ENCODE measurements at regions not wholly inside any gene's neighbourhood (a gene's known extent, or its start where the extent isn't known, plus 50 kb on each side); places are given as distances from the start of the nearest gene placed in this dataset.

- ATAC-seq (no peak), DNase-seq (no peak)
- no peaks in the 10 kb centered on the region for H3K4me1 Mint-ChIP-seq (ENCODE audit: low read depth)
- H3K4me3 Mint-ChIP-seq, result no peak overlapping the region
- H3K36me3 Mint-ChIP-seq (ENCODE audit: insufficient read depth), result no peaks in the 10 kb centered on the region
- peaks cover 9% of the 10 kb centered on the region for H3K27me3 Mint-ChIP-seq (ENCODE audit: low read depth)
- H3K9me3 Mint-ChIP-seq, result no peaks in the 10 kb centered on the region
These were observed 58.5 kb downstream of the MAIP1 start for GRCh38 chr2:200013906-200014305.

DNA sequence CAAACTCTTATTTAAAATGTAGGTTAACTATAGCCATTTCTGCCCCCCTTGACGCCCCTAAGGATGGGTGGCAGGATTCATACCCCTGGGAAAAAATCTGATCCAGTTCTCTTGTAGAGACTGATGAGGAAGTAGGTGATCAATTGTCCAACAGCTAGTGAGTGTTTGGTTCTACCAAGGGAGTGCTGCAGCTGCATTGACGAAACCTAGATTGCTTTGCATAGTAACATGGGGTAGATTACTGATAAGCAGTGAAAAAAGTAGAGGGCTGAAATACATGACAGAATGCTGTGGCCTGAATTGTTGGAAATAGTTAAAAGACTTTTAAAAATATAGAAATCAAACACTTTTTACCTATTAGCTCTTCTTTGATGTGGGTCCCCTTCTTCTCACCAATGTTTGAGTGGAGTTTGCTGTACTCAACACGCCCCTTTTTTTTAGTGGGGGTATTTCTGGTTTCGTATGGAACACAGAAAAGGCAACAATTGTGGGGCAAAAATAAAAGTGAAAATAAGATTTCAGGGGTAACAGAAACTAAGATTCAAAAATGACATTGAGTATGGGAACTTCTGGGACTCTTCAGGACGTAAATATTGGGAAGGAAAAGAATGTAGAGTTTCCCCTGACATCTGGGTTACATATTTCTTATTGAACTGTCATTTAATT is 66.2 kb downstream of the MAIP1 start:
- peaks cover 21% of the 10 kb centered on the region for H3K27me3 Mint-ChIP-seq (ENCODE audit: low read depth)
- peaks cover 5% of the 10 kb centered on the region for H3K9me3 Mint-ChIP-seq
- ATAC-seq (no peak), DNase-seq (no peak)
- no peak overlapping the region for H3K4me3 Mint-ChIP-seq
- no peaks in the 10 kb centered on the region for H3K36me3 Mint-ChIP-seq (ENCODE audit: insufficient read depth)
- no peaks in the 10 kb centered on the region for H3K4me1 Mint-ChIP-seq (ENCODE audit: low read depth)

DNA sequence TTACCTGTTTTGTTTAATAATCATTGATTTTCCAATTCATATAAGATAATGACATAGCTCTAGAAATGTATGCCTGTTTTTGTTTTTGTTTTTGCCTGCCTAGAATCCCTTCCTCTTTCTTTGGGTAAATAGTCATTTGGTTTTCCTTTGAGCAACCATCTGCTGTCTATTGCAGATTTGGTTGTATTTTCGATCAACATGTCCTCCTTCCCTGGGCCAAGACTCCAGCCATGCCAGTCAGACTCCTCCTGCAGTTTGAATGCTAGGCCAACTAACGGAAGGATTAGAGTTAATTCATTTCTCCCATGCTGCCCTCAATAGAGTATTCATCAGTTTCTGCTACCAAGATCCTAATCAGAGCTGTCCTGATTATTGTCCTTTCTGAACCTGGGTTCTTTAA is 67.1 kb downstream of the MAIP1 start:
- H3K9me3 Mint-ChIP-seq, result peaks cover 5% of the 10 kb centered on the region
- DNase-seq (no peak), ATAC-seq (no peak)

GRCh38 chr2:200023570-200023969 is 68.2 kb downstream of the MAIP1 start:
- H3K4me3 Mint-ChIP-seq, result no peak overlapping the region

More for the DNA sequence above, 67.1 kb downstream of the MAIP1 start:
- H3K4me3 Mint-ChIP-seq, result no peak overlapping the region
- H3K27me3 Mint-ChIP-seq (ENCODE audit: low read depth), result peaks cover 19% of the 10 kb centered on the region
- no peaks in the 10 kb centered on the region for H3K36me3 Mint-ChIP-seq (ENCODE audit: insufficient read depth)
- no peaks in the 10 kb centered on the region for H3K4me1 Mint-ChIP-seq (ENCODE audit: low read depth)

DNA sequence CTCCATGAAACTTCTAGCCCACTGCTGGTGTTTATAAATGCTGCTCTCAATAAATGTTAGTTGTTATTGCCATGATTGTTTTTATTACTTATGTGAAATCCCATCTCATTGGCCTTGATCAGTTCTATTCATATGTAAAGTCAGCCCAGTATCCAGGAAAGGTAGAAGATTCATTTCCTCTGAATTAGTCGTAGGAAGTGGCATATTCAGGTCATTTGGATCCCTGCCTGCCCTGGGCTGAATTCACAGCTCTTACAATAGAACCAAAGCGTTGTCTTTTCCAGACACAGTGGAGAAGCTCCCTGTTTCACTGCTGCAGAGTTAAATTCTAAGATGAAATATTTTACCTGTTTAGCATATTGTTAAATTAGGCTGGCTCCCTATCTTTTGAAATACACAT is 70.3 kb downstream of the MAIP1 start:
- Mint-ChIP-seq H3K36me3 (ENCODE audit: insufficient read depth) (no peaks in the 10 kb centered on the region), H3K9me3 (no peaks in the 10 kb centered on the region), H3K4me3 (no peak overlapping the region), H3K27me3 (ENCODE audit: low read depth) (peaks cover 13% of the 10 kb centered on the region), H3K4me1 (ENCODE audit: low read depth) (no peaks in the 10 kb centered on the region)
- no peak for ATAC-seq
- no peak for DNase-seq

More at GRCh38 chr2:200023570-200023969, 68.2 kb downstream of the MAIP1 start:
- ATAC-seq (no peak), DNase-seq (no peak)
- no peaks in the 10 kb centered on the region for H3K36me3 Mint-ChIP-seq (ENCODE audit: insufficient read depth)
- H3K27me3 Mint-ChIP-seq (ENCODE audit: low read depth), result peaks cover 15% of the 10 kb centered on the region
- H3K9me3 Mint-ChIP-seq, result peaks cover 5% of the 10 kb centered on the region
- H3K4me1 Mint-ChIP-seq (ENCODE audit: low read depth), result no peaks in the 10 kb centered on the region

DNA sequence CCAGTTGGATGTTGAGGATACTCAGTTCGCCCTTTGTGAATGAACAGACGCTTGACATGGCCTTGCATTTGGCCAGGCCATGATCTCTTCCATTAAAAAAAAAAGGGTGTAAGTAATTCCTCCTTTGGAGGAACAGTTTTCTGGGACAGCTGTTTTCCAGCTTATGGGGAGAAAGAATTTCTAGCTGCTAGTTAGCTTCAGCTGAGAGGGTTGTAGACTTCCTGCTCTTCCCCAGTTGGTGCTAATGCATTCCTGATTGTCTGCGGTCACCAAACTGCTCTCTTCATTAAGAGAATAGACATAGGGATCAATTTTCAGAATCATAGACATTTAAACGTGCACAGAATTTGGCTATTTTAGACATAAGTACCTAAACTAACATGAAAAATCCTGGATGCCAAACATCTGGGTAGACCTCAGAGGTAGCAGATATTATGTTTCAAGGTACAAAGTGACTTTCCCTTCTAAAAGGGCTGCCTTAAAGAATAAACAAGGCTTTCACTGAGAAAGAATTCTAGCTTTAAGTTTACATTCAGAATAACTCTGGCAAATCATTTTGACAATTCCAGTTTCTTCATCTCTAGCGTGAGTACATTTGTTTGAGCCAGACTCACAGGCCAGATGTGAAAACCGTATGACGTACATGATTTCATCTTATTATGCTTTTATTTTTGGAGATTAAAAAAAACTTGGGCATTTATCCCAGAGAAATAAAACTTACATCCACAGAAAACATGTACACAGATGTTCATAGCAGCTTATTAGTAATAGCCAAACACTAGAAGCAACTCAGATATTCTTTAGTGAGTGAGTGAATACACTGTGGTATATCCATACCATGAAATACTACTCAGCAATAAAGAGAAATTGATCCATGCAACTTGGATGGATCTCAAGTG is 71.2 kb downstream of the MAIP1 start:
- H3K9me3 Mint-ChIP-seq, result no peaks in the 10 kb centered on the region
- no peaks in the 10 kb centered on the region for H3K36me3 Mint-ChIP-seq (ENCODE audit: insufficient read depth)
- H3K4me3 Mint-ChIP-seq, result no peak overlapping the region
- no peak for DNase-seq
- peaks cover 9% of the 10 kb centered on the region for H3K27me3 Mint-ChIP-seq (ENCODE audit: low read depth)
- H3K4me1 Mint-ChIP-seq (ENCODE audit: low read depth), result no peaks in the 10 kb centered on the region
- ATAC-seq, result no peak

DNA sequence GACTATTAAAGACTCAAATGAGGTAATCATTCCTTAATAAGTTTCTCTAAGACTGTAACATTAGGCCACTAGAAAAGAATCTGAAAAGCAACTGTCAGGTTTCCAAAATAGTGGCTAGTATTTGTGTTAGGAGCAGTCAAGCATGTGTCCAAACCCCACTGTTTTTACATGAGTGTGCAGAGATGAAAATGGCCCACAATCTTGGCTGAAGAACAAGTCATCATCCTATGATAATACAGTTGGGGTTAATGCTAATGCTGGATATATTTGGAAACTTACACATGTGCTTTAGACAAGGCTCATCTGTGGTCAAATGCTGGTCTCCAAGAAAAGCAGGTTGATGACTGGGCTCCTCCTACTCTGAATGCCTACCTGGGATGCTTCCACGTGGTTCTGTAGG is 73.6 kb downstream of the MAIP1 start:
- Mint-ChIP-seq H3K4me1 (ENCODE audit: low read depth) (no peaks in the 10 kb centered on the region), H3K4me3 (no peak overlapping the region), H3K36me3 (ENCODE audit: insufficient read depth) (no peaks in the 10 kb centered on the region), H3K9me3 (no peaks in the 10 kb centered on the region), H3K27me3 (ENCODE audit: low read depth) (peaks cover 11% of the 10 kb centered on the region)
- DNase-seq (no peak), ATAC-seq (no peak)

- H3K4me3 Mint-ChIP-seq, result no peak overlapping the region
- H3K36me3 Mint-ChIP-seq (ENCODE audit: insufficient read depth), result no peaks in the 10 kb centered on the region
- peaks cover 12% of the 10 kb centered on the region for H3K27me3 Mint-ChIP-seq (ENCODE audit: low read depth)
- H3K4me1 Mint-ChIP-seq (ENCODE audit: low read depth), result no peaks in the 10 kb centered on the region
- no peak for ATAC-seq
- DNase-seq, result no peak
- H3K9me3 Mint-ChIP-seq, result no peaks in the 10 kb centered on the region
These were observed 77.5 kb downstream of the MAIP1 start for GRCh38 chr2:200032895-200033294.

GRCh38 chr2:200033929-200034328 is 78.5 kb downstream of the MAIP1 start:
- H3K4me3 Mint-ChIP-seq, result no peak overlapping the region
- no peaks in the 10 kb centered on the region for H3K36me3 Mint-ChIP-seq (ENCODE audit: insufficient read depth)
- peaks cover 12% of the 10 kb centered on the region for H3K27me3 Mint-ChIP-seq (ENCODE audit: low read depth)
- H3K4me1 Mint-ChIP-seq (ENCODE audit: low read depth), result no peaks in the 10 kb centered on the region
- ATAC-seq, result no peak
- DNase-seq, result no peak
- no peaks in the 10 kb centered on the region for H3K9me3 Mint-ChIP-seq

DNA sequence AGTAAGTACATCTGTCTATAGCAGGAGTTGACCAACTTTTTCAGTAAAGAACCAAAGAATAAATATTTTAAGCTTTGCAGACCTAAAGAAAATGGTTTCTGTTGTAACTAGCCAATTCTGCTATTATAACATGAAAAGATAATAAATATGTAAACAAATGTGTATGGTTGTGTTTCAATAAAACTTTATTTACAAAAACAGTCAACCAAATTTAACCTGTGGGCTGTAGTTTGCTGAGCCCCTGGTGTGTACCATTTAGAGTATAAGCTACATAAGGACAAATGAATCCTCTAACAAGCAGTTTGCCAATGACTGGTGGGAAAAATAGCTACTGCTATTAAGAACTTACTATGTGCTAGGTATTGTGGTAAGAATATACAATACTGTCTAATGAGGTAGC is 79.4 kb downstream of the MAIP1 start:
- no peaks in the 10 kb centered on the region for H3K36me3 Mint-ChIP-seq (ENCODE audit: insufficient read depth)
- no peak for ATAC-seq
- DNase-seq, result no peak
- H3K9me3 Mint-ChIP-seq, result no peaks in the 10 kb centered on the region
- peaks cover 12% of the 10 kb centered on the region for H3K27me3 Mint-ChIP-seq (ENCODE audit: low read depth)
- H3K4me3 Mint-ChIP-seq, result no peak overlapping the region
- H3K4me1 Mint-ChIP-seq (ENCODE audit: low read depth), result no peaks in the 10 kb centered on the region

- no peak overlapping the region for H3K4me3 Mint-ChIP-seq
- DNase-seq (no peak), ATAC-seq (no peak)
- H3K9me3 Mint-ChIP-seq, result peaks cover 9% of the 10 kb centered on the region
- peaks cover 1% of the 10 kb centered on the region for H3K36me3 Mint-ChIP-seq (ENCODE audit: insufficient read depth)
- peaks cover 7% of the 10 kb centered on the region for H3K27me3 Mint-ChIP-seq (ENCODE audit: low read depth)
- no peaks in the 10 kb centered on the region for H3K4me1 Mint-ChIP-seq (ENCODE audit: low read depth)
These were observed 84.6 kb downstream of the MAIP1 start for GRCh38 chr2:200039724-200040650.

DNA sequence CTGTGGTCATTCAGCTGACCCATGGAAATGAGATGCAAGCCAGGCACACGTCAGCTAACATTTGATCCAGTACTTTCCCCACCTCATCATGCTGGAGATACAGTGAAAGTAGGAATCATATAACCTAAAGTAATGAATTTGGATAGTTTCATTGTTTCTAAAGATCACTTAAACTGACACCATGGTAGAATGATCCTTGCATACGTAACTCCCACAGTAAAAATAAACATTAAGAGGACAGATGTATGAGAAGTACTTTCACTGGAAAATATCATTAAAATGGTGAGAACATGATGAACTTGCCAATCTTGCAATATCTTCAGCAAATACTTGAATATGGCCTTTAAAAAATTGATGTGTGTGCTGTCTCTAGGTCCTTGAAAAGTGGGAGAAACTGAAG is 85.4 kb downstream of the MAIP1 start:
- Mint-ChIP-seq H3K4me1 (ENCODE audit: low read depth) (no peaks in the 10 kb centered on the region), H3K36me3 (ENCODE audit: insufficient read depth) (peaks cover 1% of the 10 kb centered on the region), H3K27me3 (ENCODE audit: low read depth) (peaks cover 2% of the 10 kb centered on the region), H3K4me3 (no peak overlapping the region), H3K9me3 (peaks cover 16% of the 10 kb centered on the region)
- ATAC-seq (no peak), DNase-seq (no peak)

DNA sequence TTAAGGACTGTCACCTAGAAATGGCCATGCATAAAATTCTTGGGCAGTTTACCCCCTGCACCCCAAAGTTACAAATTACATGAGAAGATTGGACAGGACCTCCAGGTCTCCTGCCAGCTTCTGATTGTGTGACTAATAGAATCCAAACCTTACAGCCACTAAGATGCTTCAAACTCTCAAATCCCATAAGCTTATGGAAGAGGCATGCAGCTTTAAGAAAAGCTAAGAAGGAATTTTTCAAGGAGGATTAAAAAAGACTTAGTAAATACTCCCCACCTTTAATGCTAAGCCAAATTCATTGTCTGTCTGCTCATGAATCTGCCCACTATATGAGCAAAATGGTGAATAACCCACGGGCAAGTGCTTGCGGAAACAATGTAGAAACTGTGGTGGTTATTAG is 86.3 kb downstream of the MAIP1 start:
- DNase-seq, result no peak
- Mint-ChIP-seq H3K27me3 (ENCODE audit: low read depth) (peaks cover 3% of the 10 kb centered on the region), H3K9me3 (peaks cover 22% of the 10 kb centered on the region), H3K4me1 (ENCODE audit: low read depth) (no peaks in the 10 kb centered on the region), H3K4me3 (no peak overlapping the region), H3K36me3 (ENCODE audit: insufficient read depth) (peaks cover 1% of the 10 kb centered on the region)
- ATAC-seq, result no peak

DNA sequence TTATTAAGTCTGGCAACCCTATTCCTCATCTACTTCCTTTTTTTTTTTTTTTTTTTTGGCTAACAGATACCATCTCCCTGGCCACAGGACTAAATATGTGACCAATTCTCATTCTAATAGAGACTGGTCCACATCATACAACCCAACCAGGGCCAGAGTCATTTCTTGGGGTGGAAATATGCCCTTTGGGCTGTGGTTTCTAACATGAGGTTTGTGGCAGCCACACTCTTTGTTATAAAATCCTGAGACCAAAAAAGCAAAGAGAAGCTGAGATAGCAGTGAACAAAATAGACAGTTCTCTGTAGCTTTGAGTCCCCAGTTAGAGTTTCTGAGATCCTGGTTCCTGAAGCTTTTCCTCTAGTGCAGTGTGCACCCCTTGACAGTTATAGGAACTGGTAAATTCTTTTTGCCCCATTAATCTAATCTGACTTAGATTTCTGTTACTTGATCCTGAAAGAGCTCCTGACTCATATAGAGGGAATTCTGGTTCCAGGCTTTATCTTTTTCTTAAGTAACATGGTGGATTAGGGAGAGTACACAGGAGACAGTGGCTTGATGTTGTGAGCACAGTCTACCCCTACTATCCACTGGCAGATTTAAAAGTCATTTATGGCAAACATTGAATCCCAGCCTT is 86.8 kb downstream of the MAIP1 start:
- ATAC-seq (no peak), DNase-seq (no peak)
- Mint-ChIP-seq H3K9me3 (peaks cover 26% of the 10 kb centered on the region), H3K36me3 (ENCODE audit: insufficient read depth) (peaks cover 1% of the 10 kb centered on the region), H3K4me1 (ENCODE audit: low read depth) (no peaks in the 10 kb centered on the region), H3K27me3 (ENCODE audit: low read depth) (peaks cover 4% of the 10 kb centered on the region), H3K4me3 (no peak overlapping the region)
